ENCODE measurements at regions not wholly inside any gene's neighbourhood (a gene's known extent, or its start where the extent isn't known, plus 50 kb on each side); places are given as distances from the start of the nearest gene placed in this dataset.
"Not testable (repeated sequence)": the region's sequence is repeated elsewhere in the genome, so short reads cannot be mapped to it uniquely, and the experiment has no call there.

DNA sequence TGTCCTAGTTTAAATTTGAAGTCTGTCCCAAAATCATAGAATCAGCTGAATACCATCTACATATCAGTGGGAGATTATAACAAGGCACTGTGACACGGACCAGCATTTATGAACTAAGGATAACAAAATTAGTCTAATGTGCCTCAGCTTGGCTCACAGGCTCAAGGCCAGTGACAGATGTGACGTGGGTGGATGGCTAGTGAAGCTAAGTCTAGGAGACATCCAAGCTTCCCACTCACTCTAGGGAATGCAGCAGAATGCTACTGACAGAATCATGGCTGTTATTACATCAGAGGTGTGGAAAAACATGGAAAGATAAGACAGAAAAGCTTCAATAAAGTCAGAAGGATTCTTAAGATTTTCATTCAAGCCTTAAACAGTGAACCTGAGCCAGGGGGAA, 329.9 kb downstream of the NAF1 start:
- TF ChIP-seq, protein P1, sequence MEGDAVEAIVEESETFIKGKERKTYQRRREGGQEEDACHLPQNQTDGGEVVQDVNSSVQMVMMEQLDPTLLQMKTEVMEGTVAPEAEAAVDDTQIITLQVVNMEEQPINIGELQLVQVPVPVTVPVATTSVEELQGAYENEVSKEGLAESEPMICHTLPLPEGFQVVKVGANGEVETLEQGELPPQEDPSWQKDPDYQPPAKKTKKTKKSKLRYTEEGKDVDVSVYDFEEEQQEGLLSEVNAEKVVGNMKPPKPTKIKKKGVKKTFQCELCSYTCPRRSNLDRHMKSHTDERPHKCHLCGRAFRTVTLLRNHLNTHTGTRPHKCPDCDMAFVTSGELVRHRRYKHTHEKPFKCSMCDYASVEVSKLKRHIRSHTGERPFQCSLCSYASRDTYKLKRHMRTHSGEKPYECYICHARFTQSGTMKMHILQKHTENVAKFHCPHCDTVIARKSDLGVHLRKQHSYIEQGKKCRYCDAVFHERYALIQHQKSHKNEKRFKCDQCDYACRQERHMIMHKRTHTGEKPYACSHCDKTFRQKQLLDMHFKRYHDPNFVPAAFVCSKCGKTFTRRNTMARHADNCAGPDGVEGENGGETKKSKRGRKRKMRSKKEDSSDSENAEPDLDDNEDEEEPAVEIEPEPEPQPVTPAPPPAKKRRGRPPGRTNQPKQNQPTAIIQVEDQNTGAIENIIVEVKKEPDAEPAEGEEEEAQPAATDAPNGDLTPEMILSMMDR (IDR thresholded peaks at IDR 0.05; ENCODE audit: extremely low read depth, missing control alignments) = no peak

GRCh38 chr4:162836258-162836657, 330.4 kb downstream of the NAF1 start:
- DNase-seq (ENCODE audit: low spot score) = not testable (repeated sequence)

More for the DNA sequence above, 329.9 kb downstream of the NAF1 start:
- no peak for DNase-seq (ENCODE audit: low spot score)

DNA sequence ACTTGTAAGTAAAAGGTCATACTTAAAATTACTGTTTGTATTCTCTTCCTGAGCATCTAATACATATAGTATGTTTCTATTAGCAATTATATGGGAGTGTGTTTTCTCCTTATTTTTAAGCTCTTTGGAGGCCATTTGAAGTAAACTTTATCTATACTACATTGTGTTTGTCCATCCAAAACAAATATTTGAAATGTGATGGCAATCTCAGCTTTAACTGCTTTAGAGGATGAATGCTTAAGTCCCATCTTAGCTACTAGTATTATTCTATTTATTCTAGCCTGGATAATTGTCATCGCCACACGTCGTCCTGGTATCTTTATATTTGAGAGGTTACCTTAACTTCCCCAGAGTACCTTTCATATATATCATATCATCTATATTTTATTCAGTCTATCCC, 335.8 kb downstream of the NAF1 start:
- TF ChIP-seq, protein P1 (IDR thresholded peaks at IDR 0.05; ENCODE audit: extremely low read depth, missing control alignments) = no peak
- DNase-seq (ENCODE audit: low spot score) = no peak

DNA sequence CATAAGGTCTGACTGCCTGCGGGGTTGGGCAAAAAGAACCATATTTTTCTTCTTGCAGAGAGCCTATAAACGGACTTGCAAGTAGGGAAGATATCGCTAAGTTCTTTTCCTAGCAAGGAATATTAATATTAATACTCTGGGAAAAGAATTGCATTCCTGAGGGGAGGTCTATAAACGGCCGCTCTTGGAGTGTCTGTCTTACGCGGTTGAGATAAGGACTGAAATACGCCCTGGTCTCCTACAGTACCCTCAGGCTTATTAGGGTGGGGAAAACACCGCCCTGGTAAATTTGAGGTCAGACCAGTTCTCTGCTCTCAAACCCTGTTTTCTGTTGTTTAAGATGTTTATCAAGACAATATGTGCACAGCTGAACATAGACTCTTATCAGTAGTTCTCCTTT, 349.3 kb downstream of the NAF1 start:
- DNase-seq (ENCODE audit: low spot score) = not testable (repeated sequence)

- no peak for DNase-seq (ENCODE audit: low spot score)
- TF ChIP-seq, protein P1 (IDR thresholded peaks at IDR 0.05; ENCODE audit: extremely low read depth, missing control alignments) = no peak
These were observed 362.3 kb downstream of the NAF1 start for GRCh38 chr4:162804351-162804924.

DNA sequence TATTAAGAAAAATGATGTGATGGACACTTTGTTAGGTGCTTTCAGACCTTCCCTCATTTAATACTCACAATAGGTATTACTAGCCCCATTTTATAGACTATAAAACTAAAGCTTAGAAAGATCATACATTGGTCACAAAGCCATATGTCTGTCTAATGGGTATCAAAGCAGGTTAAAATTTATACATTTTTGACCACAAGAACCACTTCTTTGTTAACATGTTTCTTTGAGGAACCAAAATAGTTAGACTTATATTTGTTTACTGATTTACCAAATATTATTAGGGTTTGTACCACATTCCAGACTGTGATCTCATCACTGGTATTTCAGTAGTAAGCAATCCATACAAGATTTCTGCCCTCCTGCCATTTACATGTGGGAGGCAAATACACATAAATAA, 363.3 kb downstream of the NAF1 start:
- DNase-seq (ENCODE audit: low spot score) = no peak
- TF ChIP-seq, protein P1 (IDR thresholded peaks at IDR 0.05; ENCODE audit: extremely low read depth, missing control alignments) = no peak

GRCh38 chr4:162797108-162797507, 369.6 kb downstream of the NAF1 start:
- DNase-seq (ENCODE audit: low spot score) = no peak
- TF ChIP-seq, protein P1 (IDR thresholded peaks at IDR 0.05; ENCODE audit: extremely low read depth, missing control alignments) = no peak

DNA sequence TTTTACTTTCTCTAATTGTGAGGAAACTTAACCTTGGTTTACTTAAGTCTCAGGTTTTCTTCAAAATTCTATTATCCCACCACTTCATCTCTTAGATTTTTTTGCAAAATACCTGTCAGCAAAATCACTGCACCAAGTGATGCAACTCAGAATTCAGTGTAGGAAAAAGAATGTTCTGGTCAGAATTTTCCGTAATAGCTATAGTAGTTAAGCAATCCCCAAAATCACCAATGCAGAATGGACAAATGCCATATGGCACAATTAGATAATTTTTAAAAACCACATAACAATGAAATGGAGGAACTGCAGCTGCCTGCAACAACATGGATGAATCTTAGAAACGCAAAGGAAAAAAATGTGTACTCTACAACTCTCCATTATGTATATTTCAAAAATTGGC, 373.1 kb downstream of the NAF1 start:
- TF ChIP-seq, protein P1 (IDR thresholded peaks at IDR 0.05; ENCODE audit: extremely low read depth, missing control alignments) = no peak
- no peak for DNase-seq (ENCODE audit: low spot score)
